Mesenteric fat pad (tissue), 1 donor: ENCODE measurements at regions not wholly inside any gene's neighbourhood (a gene's known extent, or its start where the extent isn't known, plus 50 kb on each side); places are given as distances from the start of the nearest gene placed in this dataset.
"Not testable (repeated sequence)": the region's sequence is repeated elsewhere in the genome, so short reads cannot be mapped to it uniquely, and the experiment has no call there.

Experiments used
- DNase-seq: peaks from one replicate; pipeline ENCODE4 v3.0.0-alpha.2; 2020; ENCODE audit warnings: low spot score
- donor health status: DM: yes; HTN: yes; CAD: no.

- not testable (repeated sequence) for DNase-seq
These were observed 111.4 kb upstream of the METTL9 start for GRCh38 chr16:21487956-21488355.

GRCh38 chr16:21499046-21499445, 100.3 kb upstream of the METTL9 start:
- DNase-seq = peak; percentile 12

- DNase-seq = not testable (repeated sequence)
These were observed 98.0 kb upstream of the METTL9 start for GRCh38 chr16:21501223-21501868.

- DNase-seq = peak; percentile 99
These were observed 97.3 kb upstream of the METTL9 start for GRCh38 chr16:21501869-21502667.

GRCh38 chr16:21503574-21503920, 95.8 kb upstream of the METTL9 start:
- peak; percentile 47 for DNase-seq

GRCh38 chr16:21503941-21504832, 95.2 kb upstream of the METTL9 start:
- peak; percentile 89 for DNase-seq

- peak; percentile 57 for DNase-seq
These were observed 93.4 kb upstream of the METTL9 start for GRCh38 chr16:21505751-21506520.

GRCh38 chr16:21506857-21507456, 92.4 kb upstream of the METTL9 start:
- DNase-seq = peak; percentile 91

- DNase-seq = peak; percentile 88
These were observed 91.6 kb upstream of the METTL9 start for GRCh38 chr16:21507631-21508305.

GRCh38 chr16:21508661-21509436, 90.5 kb upstream of the METTL9 start:
- peak; percentile 87 for DNase-seq

GRCh38 chr16:21509437-21510086, 89.8 kb upstream of the METTL9 start:
- peak; percentile 89 for DNase-seq

- peak; percentile 88 for DNase-seq
These were observed 88.5 kb upstream of the METTL9 start for GRCh38 chr16:21510869-21511255.

- peak; percentile 92 for DNase-seq
These were observed 87.8 kb upstream of the METTL9 start for GRCh38 chr16:21511315-21512210.

- DNase-seq = peak; percentile 89
These were observed 86.8 kb upstream of the METTL9 start for GRCh38 chr16:21512280-21513192.

- DNase-seq = peak; percentile 89
These were observed 86.0 kb upstream of the METTL9 start for GRCh38 chr16:21513337-21513741.

- DNase-seq = peak; percentile 89
These were observed 85.4 kb upstream of the METTL9 start for GRCh38 chr16:21513812-21514473.
